ENCODE measurements at regions not wholly inside any gene's neighbourhood (a gene's known extent, or its start where the extent isn't known, plus 50 kb on each side); places are given as distances from the start of the nearest gene placed in this dataset.

- Histone ChIP-seq H3K9ac (ENCODE audit: low read length) (no peak overlapping the region), H3K4me1 (ENCODE audit: control insufficient read depth, insufficient read depth, low read length) (no peaks in the 10 kb centered on the region), H3K36me3 (ENCODE audit: control insufficient read depth, insufficient read depth, low read length) (no peaks in the 10 kb centered on the region), H3K4me3 (ENCODE audit: low read length) (no peak overlapping the region), H3K27me3 (ENCODE audit: control insufficient read depth, insufficient read depth, low read length) (peaks cover 14% of the 10 kb centered on the region), H3K27ac (ENCODE audit: low read depth, low read length) (no peak overlapping the region)
These were observed 1253.9 kb downstream of the BRD1 start for GRCh38 chr22:48573766-48574165.

DNA sequence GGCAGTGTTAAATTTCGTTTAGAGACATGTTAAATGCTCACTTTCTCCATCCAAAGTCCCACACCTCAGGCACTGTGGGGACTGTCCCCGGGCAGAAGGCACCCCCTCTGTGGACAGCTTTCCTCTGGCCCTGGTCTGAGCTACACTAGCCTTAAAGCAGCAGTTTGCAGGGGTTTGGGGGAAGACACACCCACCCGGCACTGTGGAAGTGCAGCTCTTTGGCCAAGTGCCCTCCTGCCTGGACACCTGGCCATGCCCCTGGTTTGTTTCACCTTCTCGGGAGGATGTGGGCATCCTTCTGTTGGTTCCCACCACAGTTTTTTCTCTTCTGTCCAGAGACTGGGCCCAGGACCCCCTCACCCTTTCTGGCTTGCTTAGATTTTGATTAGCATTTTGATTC, 1254.7 kb downstream of the BRD1 start:
- no peak overlapping the region for H3K4me3 ChIP-seq (ENCODE audit: low read length)
- no peak overlapping the region for H3K27ac ChIP-seq (ENCODE audit: low read depth, low read length)
- H3K4me1 ChIP-seq (ENCODE audit: control insufficient read depth, insufficient read depth, low read length): no peaks in the 10 kb centered on the region
- peaks cover 14% of the 10 kb centered on the region for H3K27me3 ChIP-seq (ENCODE audit: control insufficient read depth, insufficient read depth, low read length)
- H3K36me3 ChIP-seq (ENCODE audit: control insufficient read depth, insufficient read depth, low read length): no peaks in the 10 kb centered on the region
- no peak overlapping the region for H3K9ac ChIP-seq (ENCODE audit: low read length)

DNA sequence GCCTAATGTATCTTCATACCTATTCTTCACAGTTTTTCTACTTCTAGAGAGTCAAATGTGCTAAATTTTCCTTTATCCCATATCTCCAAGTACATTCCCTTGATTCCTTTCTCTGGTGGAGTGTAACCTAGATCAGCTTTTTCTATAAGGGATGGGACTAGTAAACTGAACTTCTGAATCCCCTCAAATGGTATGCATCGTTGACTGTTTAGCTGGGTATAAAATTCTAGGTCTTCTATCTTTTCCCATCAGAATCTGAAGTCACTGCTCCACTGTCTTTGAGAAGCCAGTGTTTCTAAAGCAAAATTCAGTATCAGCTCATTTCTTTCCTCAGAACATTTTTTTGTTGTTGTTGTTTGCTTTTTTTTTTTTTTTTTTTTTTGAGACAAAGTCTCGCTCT, 1256.8 kb downstream of the BRD1 start:
- no peak overlapping the region for H3K27ac ChIP-seq (ENCODE audit: low read depth, low read length)
- H3K4me3 ChIP-seq (ENCODE audit: low read length): no peak overlapping the region
- H3K9ac ChIP-seq (ENCODE audit: low read length): no peak overlapping the region
- H3K36me3 ChIP-seq (ENCODE audit: control insufficient read depth, insufficient read depth, low read length): no peaks in the 10 kb centered on the region
- H3K4me1 ChIP-seq (ENCODE audit: control insufficient read depth, insufficient read depth, low read length): no peaks in the 10 kb centered on the region
- H3K27me3 ChIP-seq (ENCODE audit: control insufficient read depth, insufficient read depth, low read length): peaks cover 8% of the 10 kb centered on the region

GRCh38 chr22:48569476-48570233, 1258.0 kb downstream of the BRD1 start:
- no peak overlapping the region for H3K27ac ChIP-seq (ENCODE audit: low read depth, low read length)
- no peak overlapping the region for H3K9ac ChIP-seq (ENCODE audit: low read length)
- no peaks in the 10 kb centered on the region for H3K36me3 ChIP-seq (ENCODE audit: control insufficient read depth, insufficient read depth, low read length)
- no peak overlapping the region for H3K4me3 ChIP-seq (ENCODE audit: low read length)
- H3K27me3 ChIP-seq (ENCODE audit: control insufficient read depth, insufficient read depth, low read length): peaks cover 8% of the 10 kb centered on the region
- no peaks in the 10 kb centered on the region for H3K4me1 ChIP-seq (ENCODE audit: control insufficient read depth, insufficient read depth, low read length)

DNA sequence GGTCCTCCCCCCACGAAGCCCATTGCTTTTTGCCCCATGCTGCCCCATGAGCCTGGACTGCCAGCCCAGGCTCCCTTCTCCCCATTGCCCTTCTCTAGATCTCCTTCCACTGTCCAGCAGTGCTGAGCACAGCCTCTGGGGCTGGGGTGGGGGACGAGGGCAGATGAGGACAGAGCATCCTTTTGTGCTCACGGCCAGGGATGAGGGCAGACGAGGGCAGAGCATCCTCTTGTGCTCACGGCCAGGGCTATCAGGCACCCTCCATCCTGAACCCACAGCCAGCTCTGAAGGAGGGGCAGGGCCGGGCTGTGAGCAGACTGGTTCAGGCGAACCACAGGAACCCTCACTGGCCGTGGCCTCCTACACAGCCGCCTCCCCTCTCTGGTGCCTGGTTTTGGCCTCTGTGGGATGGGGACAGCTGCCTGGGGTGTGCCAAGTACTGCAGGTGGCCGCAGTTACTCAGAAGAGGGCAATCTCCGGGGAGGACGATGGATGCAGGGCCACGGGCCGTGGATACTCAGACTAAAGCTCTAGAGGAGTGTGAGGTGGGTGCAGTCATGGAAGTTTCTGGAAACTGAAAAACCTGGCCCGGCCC, 1258.8 kb downstream of the BRD1 start:
- no peaks in the 10 kb centered on the region for H3K4me1 ChIP-seq (ENCODE audit: control insufficient read depth, insufficient read depth, low read length)
- peaks cover 3% of the 10 kb centered on the region for H3K27me3 ChIP-seq (ENCODE audit: control insufficient read depth, insufficient read depth, low read length)
- no peak overlapping the region for H3K27ac ChIP-seq (ENCODE audit: low read depth, low read length)
- H3K9ac ChIP-seq (ENCODE audit: low read length): no peak overlapping the region
- H3K4me3 ChIP-seq (ENCODE audit: low read length): no peak overlapping the region
- H3K36me3 ChIP-seq (ENCODE audit: control insufficient read depth, insufficient read depth, low read length): no peaks in the 10 kb centered on the region

DNA sequence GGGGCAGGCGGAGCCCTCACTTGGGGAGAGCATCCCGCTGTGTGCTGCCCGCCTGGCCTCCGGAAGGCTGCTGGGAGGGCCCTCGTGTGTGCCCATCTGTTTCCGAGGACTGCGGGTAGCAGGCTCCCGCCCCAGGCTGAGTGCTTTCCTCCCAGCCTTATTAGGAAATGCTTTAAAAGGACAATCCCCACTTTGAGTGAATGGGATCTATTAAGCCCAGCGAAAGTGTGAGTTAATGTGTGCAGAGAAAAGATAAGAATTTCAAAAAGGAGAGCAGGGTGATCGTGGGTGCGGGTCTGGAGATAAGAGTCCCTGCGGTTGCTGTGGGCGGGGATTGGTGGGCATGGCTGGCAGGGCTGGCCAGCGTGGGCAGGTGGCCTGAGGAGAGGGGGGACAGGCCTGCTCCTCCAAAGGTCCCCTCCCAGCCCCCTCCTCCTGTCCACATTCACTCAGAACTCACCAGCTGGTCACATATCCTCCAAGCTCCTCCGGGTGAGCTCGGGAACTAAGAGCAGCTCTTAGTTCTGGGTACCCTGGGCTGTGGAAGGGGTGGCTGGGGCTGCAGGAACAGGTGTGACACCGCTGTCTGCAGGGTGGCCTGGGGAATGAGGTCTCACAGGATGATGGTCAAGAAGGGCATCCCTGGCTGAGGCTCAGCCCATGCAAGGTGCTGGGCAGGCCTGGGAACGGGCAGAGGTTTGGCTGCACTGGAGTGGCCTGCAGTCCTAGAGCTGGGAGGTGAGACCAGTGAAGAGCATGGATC, 1260.3 kb downstream of the BRD1 start:
- no peaks in the 10 kb centered on the region for H3K4me1 ChIP-seq (ENCODE audit: control insufficient read depth, insufficient read depth, low read length)
- no peak overlapping the region for H3K4me3 ChIP-seq (ENCODE audit: low read length)
- no peak overlapping the region for H3K27ac ChIP-seq (ENCODE audit: low read depth, low read length)
- H3K27me3 ChIP-seq (ENCODE audit: control insufficient read depth, insufficient read depth, low read length): no peaks in the 10 kb centered on the region
- no peaks in the 10 kb centered on the region for H3K36me3 ChIP-seq (ENCODE audit: control insufficient read depth, insufficient read depth, low read length)
- no peak overlapping the region for H3K9ac ChIP-seq (ENCODE audit: low read length)

DNA sequence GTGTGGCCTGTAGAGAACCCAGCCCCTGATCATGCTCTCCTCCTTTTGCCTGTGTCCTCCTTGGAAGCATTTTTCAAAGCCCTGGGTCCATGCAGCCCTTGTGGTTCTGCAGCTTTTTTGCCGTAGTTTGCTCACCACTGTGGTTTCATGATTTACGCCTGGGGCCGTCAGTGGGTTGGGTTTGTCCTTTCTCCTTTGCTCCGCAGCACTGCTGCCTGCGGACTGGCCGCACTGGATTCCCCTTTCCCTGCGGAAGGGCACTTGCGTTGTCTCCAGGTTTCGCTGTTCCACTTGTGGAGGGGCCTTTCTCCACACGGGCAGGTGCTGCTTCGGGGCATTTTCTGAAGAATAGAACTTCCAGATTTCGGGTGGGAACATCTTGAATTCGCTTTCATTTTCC, 1260.9 kb downstream of the BRD1 start:
- Histone ChIP-seq H3K4me3 (ENCODE audit: low read length) (no peak overlapping the region), H3K27me3 (ENCODE audit: control insufficient read depth, insufficient read depth, low read length) (no peaks in the 10 kb centered on the region), H3K4me1 (ENCODE audit: control insufficient read depth, insufficient read depth, low read length) (no peaks in the 10 kb centered on the region), H3K9ac (ENCODE audit: low read length) (no peak overlapping the region), H3K36me3 (ENCODE audit: control insufficient read depth, insufficient read depth, low read length) (no peaks in the 10 kb centered on the region), H3K27ac (ENCODE audit: low read depth, low read length) (no peak overlapping the region)

- no peak overlapping the region for H3K9ac ChIP-seq (ENCODE audit: low read length)
- no peaks in the 10 kb centered on the region for H3K4me1 ChIP-seq (ENCODE audit: control insufficient read depth, insufficient read depth, low read length)
- no peak overlapping the region for H3K4me3 ChIP-seq (ENCODE audit: low read length)
- no peaks in the 10 kb centered on the region for H3K27me3 ChIP-seq (ENCODE audit: control insufficient read depth, insufficient read depth, low read length)
- H3K36me3 ChIP-seq (ENCODE audit: control insufficient read depth, insufficient read depth, low read length): no peaks in the 10 kb centered on the region
- H3K27ac ChIP-seq (ENCODE audit: low read depth, low read length): no peak overlapping the region
These were observed 1261.7 kb downstream of the BRD1 start for GRCh38 chr22:48565901-48566501.

DNA sequence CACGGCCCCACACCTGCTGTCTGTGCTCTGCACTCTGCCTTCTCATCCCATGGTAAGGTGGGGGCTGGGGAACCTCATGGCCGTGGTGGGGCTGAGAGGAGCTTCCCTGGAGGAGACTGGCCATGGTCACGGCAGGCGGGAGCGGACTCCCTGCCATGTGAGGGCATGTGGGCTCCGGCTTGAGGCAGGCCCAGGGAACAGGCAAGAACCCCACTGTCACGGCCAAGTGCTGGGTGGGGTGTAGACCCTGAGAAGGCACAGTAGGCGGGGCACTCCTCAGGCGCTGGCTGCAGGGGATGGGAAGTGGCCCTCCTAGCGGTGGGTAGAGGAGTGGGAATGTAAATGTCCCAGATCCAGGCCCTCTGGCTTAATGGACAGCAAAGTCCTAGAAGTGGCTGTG, 1262.7 kb downstream of the BRD1 start:
- H3K36me3 ChIP-seq (ENCODE audit: control insufficient read depth, insufficient read depth, low read length): no peaks in the 10 kb centered on the region
- H3K27me3 ChIP-seq (ENCODE audit: control insufficient read depth, insufficient read depth, low read length): no peaks in the 10 kb centered on the region
- H3K9ac ChIP-seq (ENCODE audit: low read length): no peak overlapping the region
- no peak overlapping the region for H3K27ac ChIP-seq (ENCODE audit: low read depth, low read length)
- H3K4me1 ChIP-seq (ENCODE audit: control insufficient read depth, insufficient read depth, low read length): no peaks in the 10 kb centered on the region
- no peak overlapping the region for H3K4me3 ChIP-seq (ENCODE audit: low read length)

- H3K9ac ChIP-seq (ENCODE audit: low read length): no peak overlapping the region
- H3K27ac ChIP-seq (ENCODE audit: low read depth, low read length): no peak overlapping the region
- H3K4me1 ChIP-seq (ENCODE audit: control insufficient read depth, insufficient read depth, low read length): no peaks in the 10 kb centered on the region
- no peaks in the 10 kb centered on the region for H3K36me3 ChIP-seq (ENCODE audit: control insufficient read depth, insufficient read depth, low read length)
- no peaks in the 10 kb centered on the region for H3K27me3 ChIP-seq (ENCODE audit: control insufficient read depth, insufficient read depth, low read length)
- no peak overlapping the region for H3K4me3 ChIP-seq (ENCODE audit: low read length)
These were observed 1263.7 kb downstream of the BRD1 start for GRCh38 chr22:48563966-48564330.

- no peak overlapping the region for H3K4me3 ChIP-seq (ENCODE audit: low read length)
- no peak overlapping the region for H3K27ac ChIP-seq (ENCODE audit: low read depth, low read length)
- H3K36me3 ChIP-seq (ENCODE audit: control insufficient read depth, insufficient read depth, low read length): no peaks in the 10 kb centered on the region
- no peaks in the 10 kb centered on the region for H3K4me1 ChIP-seq (ENCODE audit: control insufficient read depth, insufficient read depth, low read length)
- H3K27me3 ChIP-seq (ENCODE audit: control insufficient read depth, insufficient read depth, low read length): no peaks in the 10 kb centered on the region
- no peak overlapping the region for H3K9ac ChIP-seq (ENCODE audit: low read length)
These were observed 1264.3 kb downstream of the BRD1 start for GRCh38 chr22:48563118-48563965.

- Histone ChIP-seq H3K27me3 (ENCODE audit: control insufficient read depth, insufficient read depth, low read length) (no peaks in the 10 kb centered on the region), H3K4me1 (ENCODE audit: control insufficient read depth, insufficient read depth, low read length) (no peaks in the 10 kb centered on the region), H3K36me3 (ENCODE audit: control insufficient read depth, insufficient read depth, low read length) (no peaks in the 10 kb centered on the region), H3K9ac (ENCODE audit: low read length) (no peak overlapping the region), H3K27ac (ENCODE audit: low read depth, low read length) (no peak overlapping the region), H3K4me3 (ENCODE audit: low read length) (no peak overlapping the region)
These were observed 1266.0 kb downstream of the BRD1 start for GRCh38 chr22:48561676-48562075.
